Osteocyte (in vitro differentiated cells): ENCODE measurements at regions not wholly inside any gene's neighbourhood (a gene's known extent, or its start where the extent isn't known, plus 50 kb on each side); places are given as distances from the start of the nearest gene placed in this dataset.

Source experiments
- DNase-seq: peaks from one replicate; pipeline ENCODE4 v3.0.0; 2021; ENCODE audit warnings: mixed read lengths; ENCODE audit not compliant: unreplicated experiment; ENCODE audit errors: extremely low spot score
- H3K27ac Mint-ChIP-seq: one replicate; pipeline ENCODE4 v1.8.0; 2021; ENCODE audit warnings: mild to moderate bottlenecking, mixed read lengths; ENCODE audit not compliant: unreplicated experiment
- H3K27me3 Mint-ChIP-seq: one replicate; pipeline ENCODE4 v1.8.0; 2021; ENCODE audit warnings: mixed read lengths; ENCODE audit not compliant: unreplicated experiment
- H3K36me3 Mint-ChIP-seq: one replicate; pipeline ENCODE4 v1.8.0; 2021; ENCODE audit warnings: mixed read lengths; ENCODE audit not compliant: unreplicated experiment
- H3K4me1 Mint-ChIP-seq: one replicate; pipeline ENCODE4 v1.8.0; 2021; ENCODE audit warnings: mixed read lengths; ENCODE audit not compliant: unreplicated experiment
- H3K4me3 Mint-ChIP-seq: one replicate; pipeline ENCODE4 v1.8.0; 2021; ENCODE audit warnings: mild to moderate bottlenecking, moderate library complexity, mixed read lengths; ENCODE audit not compliant: unreplicated experiment
- H3K9me3 Mint-ChIP-seq: one replicate; pipeline ENCODE4 v1.8.0; 2021; ENCODE audit warnings: mixed read lengths; ENCODE audit not compliant: unreplicated experiment
- CTCF ChIP-seq: fragments of 200-600 bp; sonication (generic); IDR thresholded peaks from 2 replicates; pipeline ENCODE4 v1.5.0; 2021; ENCODE audit warnings: antibody characterized with exemption, mild to moderate bottlenecking, moderate library complexity

- Mint-ChIP-seq H3K9me3 (no peaks in the 10 kb centered on the region), H3K27ac (no peak overlapping the region), H3K36me3 (no peaks in the 10 kb centered on the region), H3K27me3 (no peaks in the 10 kb centered on the region), H3K4me1 (no peaks in the 10 kb centered on the region), H3K4me3 (no peak overlapping the region)
- DNase-seq: no peak
- no peak for TF ChIP-seq CTCF
Measured at GRCh38 chr12:61654698-61655097, 605.5 kb upstream of the USP15 start.

GRCh38 chr12:61655241-61655640 is 605.0 kb upstream of the USP15 start:
- H3K4me1 Mint-ChIP-seq: no peaks in the 10 kb centered on the region
- DNase-seq: no peak
- TF ChIP-seq CTCF: no peak
- no peaks in the 10 kb centered on the region for H3K36me3 Mint-ChIP-seq
- H3K27ac Mint-ChIP-seq: no peak overlapping the region
- H3K9me3 Mint-ChIP-seq: no peaks in the 10 kb centered on the region
- H3K4me3 Mint-ChIP-seq: no peak overlapping the region
- no peaks in the 10 kb centered on the region for H3K27me3 Mint-ChIP-seq

DNA sequence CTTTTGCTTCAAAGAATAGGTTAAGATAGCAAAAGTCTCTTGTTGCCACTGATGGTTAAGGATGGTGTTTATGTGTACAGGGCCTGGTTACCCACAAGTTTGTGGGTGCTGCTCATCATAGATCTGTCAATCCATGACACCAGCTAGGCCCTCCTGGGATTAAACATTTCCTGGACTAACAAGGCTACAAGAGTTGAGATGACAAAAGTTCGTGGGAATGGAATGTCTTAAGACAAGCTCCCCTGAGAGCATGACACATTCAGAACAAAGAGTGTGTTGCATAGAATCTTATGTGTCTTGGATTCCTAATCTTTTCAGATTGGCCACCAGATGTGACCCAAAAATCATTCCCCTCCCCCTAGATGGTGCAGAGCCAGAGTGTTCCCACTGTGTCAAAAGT is 592.5 kb upstream of the USP15 start:
- no peak for TF ChIP-seq CTCF
- Mint-ChIP-seq H3K27me3 (no peaks in the 10 kb centered on the region), H3K27ac (no peak overlapping the region), H3K4me3 (no peak overlapping the region), H3K9me3 (peaks cover 28% of the 10 kb centered on the region), H3K36me3 (no peaks in the 10 kb centered on the region), H3K4me1 (no peaks in the 10 kb centered on the region)
- no peak for DNase-seq

DNA sequence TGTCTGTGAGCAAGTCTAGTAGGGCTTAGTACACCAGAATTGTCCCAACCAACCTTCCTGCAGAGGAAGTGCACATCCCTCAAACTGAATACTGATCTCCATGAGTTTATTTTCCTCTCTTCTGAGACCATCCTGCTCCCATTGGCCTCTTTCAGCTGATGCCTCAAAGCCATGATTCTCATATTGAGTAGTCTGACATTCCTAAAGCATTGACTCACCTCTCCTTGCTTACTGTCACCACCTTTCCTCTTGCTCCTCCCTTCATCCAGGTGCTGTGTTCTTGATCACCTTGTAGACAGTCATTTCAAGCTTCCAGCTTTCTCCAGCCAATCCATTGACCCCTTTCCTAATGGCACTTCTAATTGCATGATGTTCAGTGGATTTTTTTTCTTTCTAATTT is 583.7 kb upstream of the USP15 start:
- DNase-seq: no peak
- H3K9me3 Mint-ChIP-seq: peaks cover 10% of the 10 kb centered on the region
- no peak overlapping the region for H3K4me3 Mint-ChIP-seq
- no peak overlapping the region for H3K27ac Mint-ChIP-seq
- no peaks in the 10 kb centered on the region for H3K27me3 Mint-ChIP-seq
- no peaks in the 10 kb centered on the region for H3K4me1 Mint-ChIP-seq
- no peaks in the 10 kb centered on the region for H3K36me3 Mint-ChIP-seq
- no peak for TF ChIP-seq CTCF

GRCh38 chr12:61687407-61687806 is 572.8 kb upstream of the USP15 start:
- Mint-ChIP-seq H3K9me3 (peaks cover 6% of the 10 kb centered on the region), H3K36me3 (no peaks in the 10 kb centered on the region), H3K4me1 (no peaks in the 10 kb centered on the region), H3K27me3 (peaks cover 3% of the 10 kb centered on the region), H3K4me3 (no peak overlapping the region), H3K27ac (no peak overlapping the region)
- no peak for DNase-seq
- TF ChIP-seq CTCF: no peak
